Fibroblast of lung (primary cell): ENCODE measurements at regions not wholly inside any gene's neighbourhood (a gene's known extent, or its start where the extent isn't known, plus 50 kb on each side); places are given as distances from the start of the nearest gene placed in this dataset.

ENCODE experiments used
- DNase-seq, 2 donors: peaks; one replicate each; pipeline versions ENCODE4 v3.0.0 to v3.0.0-alpha.2; 2010; ENCODE audit warnings: low read depth in 2 of 2
- H2AFZ ChIP-seq: 2 replicates; pipeline ENCODE4 v1.5.1; 2012; ENCODE audit warnings: low read length, control low read depth, inconsistent platforms
- H3K27ac ChIP-seq: 2 replicates; pipeline ENCODE4 v1.5.1; 2011; ENCODE audit warnings: low read length, control low read depth; ENCODE audit not compliant: insufficient read depth
- H3K27me3 ChIP-seq: 2 replicates; pipeline ENCODE4 v1.5.1; 2011; ENCODE audit warnings: mild to moderate bottlenecking, low read length; ENCODE audit not compliant: control insufficient read depth, insufficient read depth
- H3K36me3 ChIP-seq: 2 replicates; pipeline ENCODE4 v1.5.1; 2011; ENCODE audit warnings: low read length; ENCODE audit not compliant: control insufficient read depth, insufficient read depth
- H3K4me1 ChIP-seq: 2 replicates; pipeline ENCODE4 v1.5.1; 2011; ENCODE audit warnings: low read length; ENCODE audit not compliant: control insufficient read depth, insufficient read depth; ENCODE audit errors: extremely low read depth
- H3K4me2 ChIP-seq: 2 replicates; pipeline ENCODE4 v1.5.1; 2011; ENCODE audit warnings: low read length, control low read depth; ENCODE audit not compliant: insufficient read depth; ENCODE audit errors: extremely low read depth
- H3K4me3 ChIP-seq, 4 experiments: fragments of 200-600 bp in 1 of 4; sonication (generic) in 1 of 4; replicated peaks in 1 of 4; 2 replicates each; pipeline ENCODE4 v1.5.1; 2011 to 2016; ENCODE audit warnings: low read length in 4 of 4, low read depth in 3 of 4, mild to moderate bottlenecking in 3 of 4, control low read depth in 2 of 4, inconsistent platforms in 1 of 4, mixed read lengths in 1 of 4; ENCODE audit not compliant: insufficient read depth in 1 of 4; ENCODE audit errors: control extremely low read depth in 1 of 4
- H3K79me2 ChIP-seq: 2 replicates; pipeline ENCODE4 v1.5.1; 2012; ENCODE audit warnings: mild to moderate bottlenecking, low read length, inconsistent platforms; ENCODE audit not compliant: control insufficient read depth, insufficient read depth
- H3K9ac ChIP-seq: 2 replicates; pipeline ENCODE4 v1.5.1; 2011; ENCODE audit warnings: mild to moderate bottlenecking, low read length, control low read depth; ENCODE audit not compliant: insufficient read depth
- H3K9me3 ChIP-seq: 2 replicates; pipeline ENCODE4 v1.5.1; 2012; ENCODE audit warnings: low read depth, low read length; ENCODE audit not compliant: control insufficient read depth, insufficient read depth
- H4K20me1 ChIP-seq: 2 replicates; pipeline ENCODE4 v1.5.1; 2011; ENCODE audit warnings: low read length; ENCODE audit not compliant: control insufficient read depth, insufficient read depth; ENCODE audit errors: extremely low read depth
- CTCF ChIP-seq, 2 donors: IDR thresholded peaks in 1 of 2; conservative IDR thresholded peaks in 1 of 2; 1 replicate in 1 of 2; 2 replicates in 1 of 2; pipeline ENCODE4 v1.5.1; 2011 to 2012; ENCODE audit warnings: low read length in 2 of 2, control low read depth in 1 of 2, inconsistent platforms in 1 of 2, low read depth in 1 of 2, mild to moderate bottlenecking in 1 of 2
- EZH2 ChIP-seq: IDR thresholded peaks from 2 replicates; pipeline ENCODE4 v1.5.1; 2012; ENCODE audit warnings: low read length, control low read depth, mild to moderate bottlenecking; ENCODE audit errors: missing control alignments

DNA sequence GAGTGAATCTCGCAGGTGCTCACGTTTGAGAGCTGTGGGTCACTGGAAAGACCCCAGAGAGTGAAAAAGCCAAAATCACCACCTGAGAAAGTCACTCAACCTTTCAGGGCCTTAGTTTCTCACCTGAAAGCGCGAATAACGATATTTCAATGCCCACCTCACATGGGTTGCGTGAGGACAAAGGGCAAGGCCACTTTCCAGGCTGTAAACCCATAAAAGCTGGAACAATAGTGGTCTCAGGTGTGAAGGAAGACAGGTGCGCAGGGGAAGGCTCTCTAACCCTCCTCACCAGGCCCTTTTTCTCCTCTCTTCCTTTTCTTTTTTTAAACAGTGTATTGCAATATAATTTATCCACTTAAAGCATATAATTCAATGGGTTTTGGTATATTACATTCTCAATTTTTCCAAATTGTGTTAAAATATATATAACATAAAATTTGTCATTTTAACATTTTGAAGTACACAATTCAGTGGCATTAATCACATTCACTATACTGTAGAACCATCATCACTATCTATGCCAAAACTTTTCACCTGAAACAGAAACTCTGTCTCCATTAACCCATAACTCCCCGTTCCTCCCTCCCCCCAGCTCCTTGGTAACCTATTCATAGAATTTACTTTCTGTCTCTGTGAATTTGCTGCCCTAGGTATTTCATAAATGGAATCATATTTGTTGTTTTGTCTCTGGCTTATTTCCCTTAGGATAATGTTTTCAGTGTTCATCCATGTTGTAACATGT lies 118.4 kb upstream of the TNR start:
- no peak overlapping the region for H2AFZ ChIP-seq
- no peak overlapping the region for H3K4me3 ChIP-seq
- H3K4me2 ChIP-seq, result no peak overlapping the region
- no peaks in the 10 kb centered on the region for H3K79me2 ChIP-seq
- no peak overlapping the region for H3K9ac ChIP-seq
- no peak overlapping the region for H3K27ac ChIP-seq
- H3K4me1 ChIP-seq, result no peaks in the 10 kb centered on the region
- no peaks in the 10 kb centered on the region for H3K27me3 ChIP-seq
- no peak for DNase-seq
- H3K9me3 ChIP-seq, result no peaks in the 10 kb centered on the region
- no peak for TF ChIP-seq CTCF (conservative IDR thresholded peaks at IDR 0.05 in 1 of 2, IDR thresholded peaks at IDR 0.05 in 1 of 2; ENCODE audit: low read depth in 1 of 2, low read length in 2 of 2)
- no peak for TF ChIP-seq EZH2
- no peaks in the 10 kb centered on the region for H4K20me1 ChIP-seq
- no peaks in the 10 kb centered on the region for H3K36me3 ChIP-seq

GRCh38 chr1:175857756-175858155 lies 114.4 kb upstream of the TNR start:
- H3K9ac ChIP-seq, result no peak overlapping the region
- no peaks in the 10 kb centered on the region for H4K20me1 ChIP-seq
- no peaks in the 10 kb centered on the region for H3K27me3 ChIP-seq
- TF ChIP-seq CTCF (conservative IDR thresholded peaks at IDR 0.05 in 1 of 2, IDR thresholded peaks at IDR 0.05 in 1 of 2; ENCODE audit: low read depth in 1 of 2, low read length in 2 of 2) (no peak), EZH2 (no peak)
- DNase-seq, result no peak
- H3K27ac ChIP-seq, result no peak overlapping the region
- no peaks in the 10 kb centered on the region for H3K9me3 ChIP-seq
- H3K4me3 ChIP-seq, result no peak overlapping the region
- no peak overlapping the region for H3K4me2 ChIP-seq
- no peaks in the 10 kb centered on the region for H3K4me1 ChIP-seq
- H3K79me2 ChIP-seq, result no peaks in the 10 kb centered on the region
- H2AFZ ChIP-seq, result no peak overlapping the region
- H3K36me3 ChIP-seq, result no peaks in the 10 kb centered on the region

DNA sequence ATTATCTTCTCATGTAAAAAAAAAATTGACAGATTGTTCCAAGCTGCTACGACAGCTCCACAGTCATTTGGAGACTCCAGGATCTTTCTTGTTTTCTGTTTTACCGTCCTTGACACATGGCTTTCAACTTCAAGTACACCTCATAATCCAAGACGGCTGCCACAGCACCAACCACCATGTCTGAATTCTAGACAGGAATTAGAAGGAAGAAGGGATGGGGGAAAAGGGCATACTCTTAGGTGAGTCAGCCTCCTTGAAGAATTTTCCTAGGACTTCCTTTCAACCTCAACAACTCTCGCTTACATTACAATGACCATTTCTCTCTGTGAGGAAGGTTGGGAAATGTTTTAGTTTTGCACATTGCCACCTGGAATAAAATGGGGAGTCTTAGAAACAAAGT lies 110.3 kb upstream of the TNR start:
- Histone ChIP-seq H3K4me3 (no peak overlapping the region), H3K4me2 (no peak overlapping the region), H3K9ac (no peak overlapping the region), H3K27ac (no peak overlapping the region), H3K27me3 (no peaks in the 10 kb centered on the region), H4K20me1 (no peaks in the 10 kb centered on the region), H2AFZ (no peak overlapping the region), H3K79me2 (no peaks in the 10 kb centered on the region), H3K36me3 (no peaks in the 10 kb centered on the region), H3K9me3 (no peaks in the 10 kb centered on the region), H3K4me1 (no peaks in the 10 kb centered on the region)
- TF ChIP-seq CTCF (conservative IDR thresholded peaks at IDR 0.05 in 1 of 2, IDR thresholded peaks at IDR 0.05 in 1 of 2; ENCODE audit: low read depth in 1 of 2, low read length in 2 of 2) (no peak), EZH2 (no peak)
- no peak for DNase-seq
